H54 (cell line): ENCODE measurements at regions not wholly inside any gene's neighbourhood (a gene's known extent, or its start where the extent isn't known, plus 50 kb on each side); places are given as distances from the start of the nearest gene placed in this dataset.
"Not testable (repeated sequence)": the region's sequence is repeated elsewhere in the genome, so short reads cannot be mapped to it uniquely, and the experiment has no call there.

Experiments used
- DNase-seq: peaks from one replicate; pipeline ENCODE4 v3.0.0; 2011; ENCODE audit warnings: low spot score, mixed read lengths; ENCODE audit not compliant: insufficient read length
- FAIRE-seq: peaks from 3 replicates; lab custom pipeline; 2011; peaks lifted over from hg19 to GRCh38; lab: Jason Lieb, UNC
- POLR2A ChIP-seq: IDR thresholded peaks from 2 replicates; pipeline ENCODE4 v1.6.1; 2011; ENCODE audit warnings: low read depth, mild to moderate bottlenecking, low read length

DNA sequence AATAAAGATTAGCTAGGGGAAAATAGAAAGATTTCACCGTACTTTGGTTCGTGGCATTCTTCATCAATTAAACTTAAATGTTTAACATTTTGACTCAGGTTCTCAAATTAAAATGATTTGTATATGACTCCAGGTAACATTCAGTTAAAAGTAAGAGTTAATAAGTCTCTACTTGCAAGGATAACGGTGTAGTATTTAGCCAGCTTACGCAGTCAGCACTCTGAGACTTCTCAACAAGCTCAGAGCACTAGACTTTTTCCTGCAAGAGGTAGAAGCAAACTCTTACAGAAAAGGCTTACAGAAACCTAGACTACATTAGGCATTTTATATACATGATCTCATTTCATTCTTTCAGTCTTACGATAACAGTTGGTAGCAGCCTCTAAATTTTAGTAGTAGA lies 96.4 kb upstream of the PPARGC1A start:
- TF ChIP-seq POLR2A = no peak
- DNase-seq (no peak), FAIRE-seq (no peak)

DNA sequence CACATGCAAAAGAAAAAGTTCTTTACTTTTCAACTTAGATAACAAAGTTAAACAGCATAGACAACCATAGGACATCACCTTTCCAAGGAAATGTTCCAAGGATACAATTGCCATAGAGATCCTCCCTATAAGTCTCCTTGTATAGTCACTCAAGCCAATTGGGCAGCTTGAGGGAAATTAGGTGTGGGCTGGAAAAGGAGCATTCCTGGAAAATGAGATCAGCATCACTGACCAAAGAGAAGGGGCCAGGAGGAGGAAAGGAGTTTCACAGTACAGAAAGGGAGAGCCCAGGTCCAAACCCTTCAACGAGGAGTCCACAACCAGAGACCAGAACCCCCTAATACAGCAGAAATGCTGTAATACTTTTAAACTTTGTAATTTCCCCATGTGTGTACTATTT lies 91.5 kb upstream of the PPARGC1A start:
- no peak for FAIRE-seq
- no peak for TF ChIP-seq POLR2A
- no peak for DNase-seq

DNA sequence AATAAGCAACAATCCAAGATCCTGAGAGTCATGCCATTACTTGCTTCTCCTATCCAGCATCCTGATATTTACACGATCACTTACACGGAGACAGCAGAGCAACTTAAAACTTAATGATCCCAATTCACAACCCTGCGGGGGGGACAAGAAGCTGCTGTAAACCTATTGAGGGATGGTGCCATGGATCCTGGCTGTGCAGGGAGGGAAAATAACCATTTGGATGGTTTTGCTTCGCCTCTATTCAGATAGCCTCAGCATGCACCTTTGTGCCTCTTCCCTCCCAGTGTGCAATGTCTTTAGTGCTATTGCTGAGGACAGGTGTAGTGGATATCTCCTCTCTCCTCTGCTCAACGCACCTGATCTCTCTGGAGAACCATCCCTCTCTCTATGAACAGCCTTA lies 89.7 kb upstream of the PPARGC1A start:
- no peak for FAIRE-seq
- no peak for TF ChIP-seq POLR2A
- no peak for DNase-seq

DNA sequence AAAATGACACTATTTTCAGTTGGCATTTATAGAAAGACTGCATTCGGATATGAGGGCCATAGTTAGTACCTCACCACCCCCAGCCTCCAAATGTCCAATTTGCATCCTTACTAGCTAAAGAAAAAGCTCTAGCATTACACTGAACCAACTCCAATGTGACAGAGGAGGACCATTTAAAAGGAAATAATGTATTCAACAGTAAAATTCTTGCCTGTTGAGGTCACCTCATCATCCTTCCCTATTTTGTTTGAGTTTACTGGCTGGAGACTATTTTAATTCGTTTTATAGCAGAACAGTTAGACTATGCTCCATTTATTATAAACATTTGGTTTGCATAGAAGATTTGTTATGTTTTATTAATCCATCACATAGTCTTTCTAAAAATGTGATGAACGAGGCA lies 88.2 kb upstream of the PPARGC1A start:
- FAIRE-seq = no peak
- TF ChIP-seq POLR2A = no peak
- no peak for DNase-seq

DNA sequence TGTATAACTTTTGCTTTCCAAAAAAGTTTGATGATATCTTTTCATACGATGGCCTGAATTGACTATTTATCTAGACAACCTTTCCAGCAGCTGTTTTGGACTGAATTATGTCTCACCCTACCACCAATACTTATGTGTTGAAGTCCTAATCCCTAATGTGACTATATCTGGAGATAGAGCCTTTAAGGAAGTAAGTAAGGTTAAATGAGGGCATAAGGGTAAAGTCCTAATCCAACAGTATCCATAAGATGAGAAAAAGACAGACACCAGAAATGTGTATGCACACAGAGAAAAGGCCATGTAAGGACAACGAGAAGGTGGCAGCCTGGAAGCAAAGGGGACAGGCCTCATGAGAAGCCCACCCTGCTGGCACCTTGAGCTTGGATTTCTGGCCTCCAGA lies 86.6 kb upstream of the PPARGC1A start:
- DNase-seq (no peak), FAIRE-seq (no peak)
- no peak for TF ChIP-seq POLR2A

DNA sequence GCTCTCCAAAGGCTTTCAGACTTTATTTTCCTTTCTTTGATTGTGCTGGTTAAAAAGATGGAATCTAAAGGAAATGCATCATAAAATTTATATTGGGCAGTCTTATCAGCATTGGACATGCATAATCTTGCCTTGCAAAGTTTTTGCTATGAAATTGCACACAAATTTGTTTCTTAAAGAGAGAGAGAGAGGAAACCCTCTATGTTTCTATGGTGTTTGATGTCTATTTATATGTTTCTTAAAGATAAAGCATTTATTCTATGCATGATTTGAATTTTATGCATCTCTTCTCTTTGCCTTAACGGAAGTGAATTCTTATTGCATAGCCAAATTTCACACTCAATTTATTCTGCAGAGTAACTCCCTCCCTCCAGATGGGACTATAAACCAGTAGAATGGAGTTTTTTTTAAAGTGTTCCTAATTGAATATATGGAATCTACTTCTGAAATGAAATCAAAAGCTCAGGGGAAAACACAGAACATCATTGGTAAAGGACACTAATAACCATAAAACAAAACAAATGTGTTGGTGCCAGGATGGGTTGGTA lies 83.5 kb upstream of the PPARGC1A start:
- DNase-seq (no peak), FAIRE-seq (no peak)
- TF ChIP-seq POLR2A = no peak

DNA sequence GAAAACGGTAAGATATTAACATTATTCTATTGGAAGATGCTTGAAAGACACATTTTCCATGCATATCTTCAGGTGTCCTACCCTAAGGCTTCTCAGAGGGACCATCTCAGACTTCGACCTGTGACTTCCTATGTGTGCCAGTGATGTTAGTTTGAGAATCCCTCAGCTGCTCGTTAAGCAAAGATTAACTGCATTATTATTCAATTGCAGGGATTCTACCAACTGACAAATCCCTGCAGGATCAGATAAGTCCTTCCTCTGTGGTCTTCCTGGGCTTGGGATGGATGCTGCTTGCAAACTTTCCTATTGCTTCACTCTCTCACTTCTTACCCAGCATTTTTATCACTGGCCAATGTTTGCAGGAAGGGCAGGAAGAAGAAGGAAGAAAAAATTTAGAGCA lies 83.0 kb upstream of the PPARGC1A start:
- TF ChIP-seq POLR2A = no peak
- FAIRE-seq (no peak), DNase-seq (no peak)

DNA sequence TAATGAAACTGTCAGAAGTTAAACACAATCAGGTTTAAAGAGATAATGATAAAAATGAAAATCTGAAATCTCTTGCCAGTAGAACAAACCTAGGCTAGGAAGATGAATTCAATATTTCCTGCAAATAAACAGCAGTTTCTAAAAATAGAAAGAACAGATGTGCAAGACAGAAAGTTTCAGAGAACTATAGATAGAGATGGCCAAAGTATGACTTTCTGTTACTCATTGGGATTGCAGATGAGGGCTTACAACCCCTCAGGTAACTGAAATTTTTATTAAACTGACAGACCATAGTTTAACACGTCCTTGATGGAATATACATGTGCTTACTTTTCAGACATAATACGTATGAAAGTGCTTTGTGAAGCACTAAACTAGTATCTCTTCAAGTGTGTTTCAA lies 82.3 kb upstream of the PPARGC1A start:
- FAIRE-seq (no peak), DNase-seq (no peak)
- TF ChIP-seq POLR2A = no peak

DNA sequence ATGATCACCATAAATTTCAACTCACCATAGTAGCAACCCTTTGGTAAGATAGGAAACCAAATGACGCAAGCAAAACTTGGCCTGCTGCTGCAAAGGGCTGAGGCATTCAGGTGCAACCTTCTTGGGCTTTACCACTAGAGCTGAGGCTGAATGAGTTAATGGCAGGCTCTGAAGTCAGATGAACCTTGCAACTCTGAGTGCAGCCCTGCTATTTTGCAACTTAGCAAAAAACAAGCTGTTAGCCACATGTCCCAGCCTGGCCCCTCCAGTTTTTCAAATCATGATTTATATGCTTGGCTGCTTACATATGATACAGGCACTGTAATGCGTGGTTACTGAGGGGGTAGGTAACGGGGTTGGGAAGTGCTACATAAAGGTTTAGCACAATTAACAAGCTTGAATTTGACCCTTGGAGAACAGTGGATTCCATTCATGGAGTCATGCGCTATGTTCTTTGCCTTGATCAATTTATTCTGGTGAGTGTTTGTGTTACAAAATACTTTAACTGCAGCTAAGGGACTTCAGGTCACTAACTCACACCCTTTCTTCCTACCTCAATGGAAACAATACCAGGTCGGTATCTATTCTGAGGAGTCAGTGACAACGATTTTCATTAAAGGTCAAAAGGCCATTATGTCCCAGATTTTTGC lies 80.5 kb upstream of the PPARGC1A start:
- TF ChIP-seq POLR2A = no peak
- no peak for FAIRE-seq
- DNase-seq = no peak

DNA sequence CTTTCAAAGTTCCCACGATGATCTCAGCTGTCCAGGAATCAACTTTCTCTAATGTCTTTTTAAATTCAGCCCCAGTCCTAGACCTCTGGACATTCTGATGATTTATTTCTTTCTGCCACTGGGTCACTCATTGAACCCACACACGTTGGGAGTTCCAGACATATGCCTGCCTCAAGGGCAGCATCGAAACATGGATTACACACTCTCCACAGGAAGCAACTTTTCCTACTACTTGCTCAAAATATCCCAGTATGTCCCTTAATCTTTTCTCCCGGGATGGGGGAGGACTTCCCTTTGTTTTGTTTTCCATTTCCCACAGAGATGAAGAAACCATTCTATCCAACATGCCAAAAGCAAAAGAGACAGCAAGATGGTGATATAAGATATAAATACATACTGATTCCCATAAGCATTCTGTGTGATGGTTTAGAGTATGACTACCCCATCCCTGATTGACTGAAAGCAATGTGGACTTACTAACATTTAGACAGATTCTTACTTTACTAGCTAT lies 79.8 kb upstream of the PPARGC1A start:
- DNase-seq (no peak), FAIRE-seq (no peak)
- no peak for TF ChIP-seq POLR2A

DNA sequence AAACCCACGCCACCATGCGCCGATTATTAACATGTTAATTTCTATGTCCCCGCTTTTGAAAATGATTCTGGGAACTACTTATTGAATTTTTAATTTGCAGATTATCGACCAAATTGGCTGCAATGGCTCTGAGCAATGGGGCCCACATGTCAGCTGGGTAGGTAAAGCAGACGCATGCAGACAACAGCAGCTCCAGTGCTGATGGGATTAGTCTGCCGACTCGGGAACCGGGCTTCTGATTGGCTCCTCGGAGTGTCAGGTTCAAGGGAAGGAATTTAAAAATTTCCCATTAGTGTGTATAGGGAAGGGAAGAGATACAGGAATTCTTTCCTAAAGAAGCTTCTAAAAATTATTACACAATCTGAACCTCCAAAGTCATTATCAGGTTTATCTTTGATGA lies 77.4 kb upstream of the PPARGC1A start:
- FAIRE-seq (no peak), DNase-seq (no peak)
- no peak for TF ChIP-seq POLR2A

DNA sequence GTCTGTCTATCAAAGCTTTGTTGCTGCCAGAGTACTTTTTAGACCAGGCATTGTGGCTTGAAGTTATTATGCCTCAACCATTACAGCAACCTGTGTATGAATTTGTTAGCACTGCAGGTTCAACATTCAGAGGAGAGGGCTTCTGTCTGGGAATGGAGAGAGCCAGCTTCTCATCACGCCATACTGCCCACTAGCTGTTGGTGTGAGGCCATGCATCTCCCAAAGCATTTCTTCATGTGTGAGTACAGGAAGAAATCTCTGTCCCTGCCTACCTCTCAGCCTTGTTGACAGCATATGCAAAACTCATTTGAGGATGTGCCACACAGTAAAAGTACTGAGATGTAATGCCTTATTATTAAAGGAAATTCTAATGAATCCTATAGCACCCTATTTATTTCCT lies 76.9 kb upstream of the PPARGC1A start:
- FAIRE-seq (no peak), DNase-seq (no peak)
- TF ChIP-seq POLR2A = no peak

DNA sequence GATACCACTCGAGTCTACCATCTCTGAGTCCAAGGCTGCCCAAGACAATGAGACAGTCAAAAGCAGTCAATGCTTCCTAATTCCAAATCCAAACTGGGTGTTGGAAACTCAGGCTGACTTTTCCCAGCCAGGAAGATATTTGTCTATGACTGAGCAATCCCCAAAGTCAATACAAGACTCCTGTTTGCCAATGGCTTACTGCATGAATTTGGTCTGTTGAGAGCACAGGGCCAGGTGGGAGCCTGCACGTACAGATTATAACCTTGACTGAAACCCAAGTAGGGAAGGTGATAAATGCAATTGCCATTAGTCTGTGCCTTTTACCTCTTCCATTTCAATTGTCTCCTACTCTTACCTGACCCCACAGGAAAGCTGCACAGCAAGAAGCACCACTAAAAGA lies 72.6 kb upstream of the PPARGC1A start:
- DNase-seq (no peak), FAIRE-seq (no peak)
- no peak for TF ChIP-seq POLR2A

DNA sequence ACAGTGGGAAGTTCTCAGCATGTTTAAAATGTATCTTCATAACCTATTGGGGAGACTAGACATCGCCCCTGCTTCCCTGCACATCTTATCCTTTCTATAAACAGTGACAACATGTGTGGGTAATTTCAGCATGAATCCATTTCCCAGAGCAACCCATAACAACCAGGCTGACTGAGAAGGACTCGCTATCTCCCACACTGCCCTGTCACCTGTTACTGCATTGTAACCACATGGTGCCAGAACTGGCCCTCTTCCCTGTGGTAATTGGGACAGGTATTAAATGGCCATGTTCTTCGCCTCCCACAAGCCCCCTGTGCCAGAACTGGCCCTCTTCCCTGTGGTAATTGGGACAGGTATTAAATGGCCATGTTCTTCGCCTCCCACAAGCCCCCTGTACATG lies 71.5 kb upstream of the PPARGC1A start:
- DNase-seq, FAIRE-seq: not testable (repeated sequence)
